T-helper 2 cell (primary cell): ENCODE measurements at regions not wholly inside any gene's neighbourhood (a gene's known extent, or its start where the extent isn't known, plus 50 kb on each side); places are given as distances from the start of the nearest gene placed in this dataset.

Source experiments
- DNase-seq, 5 experiments: peaks; one replicate each; pipeline versions ENCODE4 v3.0.0 to v3.0.0-alpha.2; 2012 to 2022

- no peak for DNase-seq
Measured at GRCh38 chr5:98994611-98995010, 65.8 kb upstream of the CHD1 start.

- no peak for DNase-seq
Measured at GRCh38 chr5:98993512-98993911, 64.7 kb upstream of the CHD1 start.

GRCh38 chr5:98992552-98992951 lies 63.7 kb upstream of the CHD1 start:
- DNase-seq: no peak

GRCh38 chr5:98989727-98990126 lies 60.9 kb upstream of the CHD1 start:
- no peak for DNase-seq

- no peak for DNase-seq
Measured at GRCh38 chr5:98986587-98986986, 57.8 kb upstream of the CHD1 start.

- DNase-seq: no peak
Measured at GRCh38 chr5:98982880-98983279, 54.1 kb upstream of the CHD1 start.
